Activated CD8-positive, alpha-beta T cell treated with anti-CD3 and anti-CD28 coated beads for 36 hours (primary cell): ENCODE measurements at regions not wholly inside any gene's neighbourhood (a gene's known extent, or its start where the extent isn't known, plus 50 kb on each side); places are given as distances from the start of the nearest gene placed in this dataset.

Source experiments
- ATAC-seq: fragments of 200-7000 bp; cut with Tn5 transposase; one replicate; pipeline ENCODE4 v1.10.0; 2021; ENCODE audit warnings: mild to moderate bottlenecking, moderate library complexity
- CTCF ChIA-PET: fragments of 350-600 bp; sonication (Branson Sonifier 250); formaldehyde crosslinking; loops from one replicate; lab custom pipeline; 2021; ENCODE audit warnings: antibody characterized with exemption; lab: Charles Lee
- POLR2A ChIA-PET: fragments of 350-600 bp; sonication (Branson Sonifier 250); formaldehyde crosslinking; loops from one replicate; lab custom pipeline; 2021; ENCODE audit warnings: antibody characterized with exemption; lab: Charles Lee
- DNase-seq: peaks from one replicate; pipeline ENCODE4 v3.0.0-alpha.2; 2020
- H3K27ac Mint-ChIP-seq: one replicate; pipeline ENCODE4 v1.8.0; 2021; ENCODE audit warnings: mild to moderate bottlenecking, mixed read lengths
- H3K27me3 Mint-ChIP-seq: one replicate; pipeline ENCODE4 v1.8.0; 2021; ENCODE audit warnings: mixed read lengths
- H3K36me3 Mint-ChIP-seq: one replicate; pipeline ENCODE4 v1.8.0; 2021; ENCODE audit warnings: low read depth, mixed read lengths
- H3K4me1 Mint-ChIP-seq: one replicate; pipeline ENCODE4 v1.8.0; 2021; ENCODE audit warnings: low read depth, mixed read lengths
- H3K4me3 Mint-ChIP-seq: one replicate; pipeline ENCODE4 v1.8.0; 2021; ENCODE audit warnings: mild to moderate bottlenecking, moderate library complexity, mixed read lengths
- H3K9me3 Mint-ChIP-seq: one replicate; pipeline ENCODE4 v1.8.0; 2021; ENCODE audit warnings: mixed read lengths
- CTCF ChIP-seq: fragments of 200-600 bp; IDR thresholded peaks from one replicate; pipeline ENCODE4 v1.8.0; 2022; ENCODE audit warnings: antibody characterized with exemption, mild to moderate bottlenecking
- intact Hi-C: fragments of 100-400 bp; cut with micrococcal nuclease; formaldehyde crosslinking; loops from one replicate; pipeline ENCODE4 v1.10.0; 2022

- Mint-ChIP-seq H3K9me3 (peaks cover 5% of the 10 kb centered on the region), H3K27me3 (no peaks in the 10 kb centered on the region), H3K4me3 (no peak overlapping the region), H3K27ac (no peak overlapping the region), H3K4me1 (no peaks in the 10 kb centered on the region), H3K36me3 (no peaks in the 10 kb centered on the region)
- intact Hi-C loops = no loop called here
- ChIA-PET CTCF (no interaction called here), POLR2A (no interaction called here)
- no peak for DNase-seq
- ATAC-seq = no peak
- no peak for TF ChIP-seq CTCF
Observed at GRCh38 chr13:62781866-62782265, 1366.2 kb upstream of the PCDH20 start.

- ChIA-PET CTCF (no interaction called here), POLR2A (no interaction called here)
- no peak for DNase-seq
- no peak overlapping the region for H3K27ac Mint-ChIP-seq
- TF ChIP-seq CTCF = no peak
- intact Hi-C loops = no loop called here
- no peaks in the 10 kb centered on the region for H3K4me1 Mint-ChIP-seq
- no peaks in the 10 kb centered on the region for H3K27me3 Mint-ChIP-seq
- no peaks in the 10 kb centered on the region for H3K36me3 Mint-ChIP-seq
- H3K9me3 Mint-ChIP-seq = peaks cover 5% of the 10 kb centered on the region
- ATAC-seq = no peak
- H3K4me3 Mint-ChIP-seq = no peak overlapping the region
Observed at GRCh38 chr13:62779161-62779560, 1363.5 kb upstream of the PCDH20 start.

- H3K27ac Mint-ChIP-seq = no peak overlapping the region
- intact Hi-C loops = no loop called here
Observed at GRCh38 chr13:62767473-62767872, 1351.8 kb upstream of the PCDH20 start.

GRCh38 chr13:62760724-62761123 lies 1345.1 kb upstream of the PCDH20 start:
- Mint-ChIP-seq H3K36me3 (no peaks in the 10 kb centered on the region), H3K27ac (no peak overlapping the region), H3K9me3 (peaks cover 11% of the 10 kb centered on the region), H3K4me1 (no peaks in the 10 kb centered on the region), H3K27me3 (no peaks in the 10 kb centered on the region), H3K4me3 (no peak overlapping the region)
- DNase-seq (no peak), ATAC-seq (no peak)
- ChIA-PET CTCF (no interaction called here), POLR2A (no interaction called here)
- no peak for TF ChIP-seq CTCF
- intact Hi-C loops = no loop called here

More at GRCh38 chr13:62767473-62767872, 1351.8 kb upstream of the PCDH20 start:
- ChIA-PET POLR2A (no interaction called here), CTCF (no interaction called here)
- no peak overlapping the region for H3K4me3 Mint-ChIP-seq
- no peaks in the 10 kb centered on the region for H3K36me3 Mint-ChIP-seq
- ATAC-seq (no peak), DNase-seq (no peak)
- H3K27me3 Mint-ChIP-seq = no peaks in the 10 kb centered on the region
- H3K4me1 Mint-ChIP-seq = no peaks in the 10 kb centered on the region
- peaks cover 9% of the 10 kb centered on the region for H3K9me3 Mint-ChIP-seq
- TF ChIP-seq CTCF = no peak

GRCh38 chr13:62747629-62748028 lies 1332.0 kb upstream of the PCDH20 start:
- H3K27ac Mint-ChIP-seq = no peak overlapping the region
- ATAC-seq = no peak
- DNase-seq = no peak
- H3K27me3 Mint-ChIP-seq = no peaks in the 10 kb centered on the region
- no peaks in the 10 kb centered on the region for H3K36me3 Mint-ChIP-seq
- ChIA-PET POLR2A (no interaction called here), CTCF (no interaction called here)
- TF ChIP-seq CTCF = no peak
- H3K4me3 Mint-ChIP-seq = no peak overlapping the region
- intact Hi-C loops = no loop called here
- H3K9me3 Mint-ChIP-seq = peaks cover 8% of the 10 kb centered on the region
- no peaks in the 10 kb centered on the region for H3K4me1 Mint-ChIP-seq
